ENCODE measurements at regions not wholly inside any gene's neighbourhood (a gene's known extent, or its start where the extent isn't known, plus 50 kb on each side); places are given as distances from the start of the nearest gene placed in this dataset.

- no peak for TF ChIP-seq CTCF (IDR thresholded peaks at IDR 0.05; ENCODE audit: low read depth, low read length, missing control alignments)
- Histone ChIP-seq H3K27me3 (replicated peaks) (no peaks in the 10 kb centered on the region), H3K4me3 (ENCODE audit: low read depth, low read length) (no peak overlapping the region), H3K27ac (no peak overlapping the region), H3K36me3 (replicated peaks) (no peaks in the 10 kb centered on the region)
- in situ Hi-C loops (cut with HindIII; ENCODE audit: low pct_ligation_motif_present, low sequenced_read_pairs) = no loop called here
- DNase-seq = no peak
Measured at GRCh38 chr5:88489364-88489763, 220.7 kb upstream of the TMEM161B start.

- H3K27ac ChIP-seq = no peak overlapping the region
- in situ Hi-C loops (cut with HindIII; ENCODE audit: low pct_ligation_motif_present, low sequenced_read_pairs) = no loop called here
- no peaks in the 10 kb centered on the region for H3K27me3 ChIP-seq (replicated peaks)
- H3K36me3 ChIP-seq (replicated peaks) = no peaks in the 10 kb centered on the region
- DNase-seq = no peak
- no peak for TF ChIP-seq CTCF (IDR thresholded peaks at IDR 0.05; ENCODE audit: low read depth, low read length, missing control alignments)
- H3K4me3 ChIP-seq (ENCODE audit: low read depth, low read length) = no peak overlapping the region
Measured at GRCh38 chr5:88488561-88488960, 219.9 kb upstream of the TMEM161B start.

- no peak overlapping the region for H3K27ac ChIP-seq
- DNase-seq = no peak
- no peak for TF ChIP-seq CTCF (IDR thresholded peaks at IDR 0.05; ENCODE audit: low read depth, low read length, missing control alignments)
- in situ Hi-C loops (cut with HindIII; ENCODE audit: low pct_ligation_motif_present, low sequenced_read_pairs) = no loop called here
- H3K36me3 ChIP-seq (replicated peaks) = no peaks in the 10 kb centered on the region
- H3K4me3 ChIP-seq (ENCODE audit: low read depth, low read length) = no peak overlapping the region
- H3K27me3 ChIP-seq (replicated peaks) = no peaks in the 10 kb centered on the region
Measured at GRCh38 chr5:88488130-88488529, 219.5 kb upstream of the TMEM161B start.

- H3K36me3 ChIP-seq (replicated peaks) = no peaks in the 10 kb centered on the region
- no peak for DNase-seq
- in situ Hi-C loops (cut with HindIII; ENCODE audit: low pct_ligation_motif_present, low sequenced_read_pairs) = no loop called here
- H3K27ac ChIP-seq = no peak overlapping the region
- H3K27me3 ChIP-seq (replicated peaks) = no peaks in the 10 kb centered on the region
- no peak overlapping the region for H3K4me3 ChIP-seq (ENCODE audit: low read depth, low read length)
- no peak for TF ChIP-seq CTCF (IDR thresholded peaks at IDR 0.05; ENCODE audit: low read depth, low read length, missing control alignments)
Measured at GRCh38 chr5:88487066-88487465, 218.4 kb upstream of the TMEM161B start.

GRCh38 chr5:88486431-88486830, 217.8 kb upstream of the TMEM161B start:
- no peak overlapping the region for H3K4me3 ChIP-seq (ENCODE audit: low read depth, low read length)
- no peaks in the 10 kb centered on the region for H3K36me3 ChIP-seq (replicated peaks)
- in situ Hi-C loops (cut with HindIII; ENCODE audit: low pct_ligation_motif_present, low sequenced_read_pairs) = no loop called here
- H3K27ac ChIP-seq = no peak overlapping the region
- no peak for DNase-seq
- H3K27me3 ChIP-seq (replicated peaks) = no peaks in the 10 kb centered on the region
- no peak for TF ChIP-seq CTCF (IDR thresholded peaks at IDR 0.05; ENCODE audit: low read depth, low read length, missing control alignments)

- DNase-seq = no peak
- no peaks in the 10 kb centered on the region for H3K36me3 ChIP-seq (replicated peaks)
- no peak overlapping the region for H3K4me3 ChIP-seq (ENCODE audit: low read depth, low read length)
- in situ Hi-C loops (cut with HindIII; ENCODE audit: low pct_ligation_motif_present, low sequenced_read_pairs) = no loop called here
- no peak for TF ChIP-seq CTCF (IDR thresholded peaks at IDR 0.05; ENCODE audit: low read depth, low read length, missing control alignments)
- H3K27ac ChIP-seq = no peak overlapping the region
- H3K27me3 ChIP-seq (replicated peaks) = no peaks in the 10 kb centered on the region
Measured at GRCh38 chr5:88485531-88485930, 216.9 kb upstream of the TMEM161B start.

All from brain microvascular endothelial cell (primary cell).